Liver (tissue), 8 donors: ENCODE measurements at regions not wholly inside any gene's neighbourhood (a gene's known extent, or its start where the extent isn't known, plus 50 kb on each side); places are given as distances from the start of the nearest gene placed in this dataset.

Experiments used
- DNase-seq: peaks from one replicate; pipeline ENCODE4 v3.0.0-alpha.2; 2017; ENCODE audit warnings: low spot score
- H3K27ac ChIP-seq, 2 donors: one replicate each; pipeline ENCODE4 v1.7.0; 2013; ENCODE audit warnings: inconsistent platforms in 2 of 2, low read length in 2 of 2, control low read depth in 1 of 2, low read depth in 1 of 2, mild to moderate bottlenecking in 1 of 2
- H3K27me3 ChIP-seq, 4 donors: one replicate each; pipeline versions ENCODE4 v1.6.1 to v1.7.0; 2013; ENCODE audit warnings: low read length in 3 of 4, inconsistent platforms in 1 of 4, mild to moderate bottlenecking in 1 of 4, moderate library complexity in 1 of 4; ENCODE audit not compliant: control insufficient read depth in 4 of 4, insufficient read depth in 4 of 4
- H3K36me3 ChIP-seq, 4 donors: one replicate each; pipeline versions ENCODE4 v1.6.1 to v1.7.0; 2013; ENCODE audit warnings: low read length in 3 of 4, mild to moderate bottlenecking in 3 of 4, low read depth in 1 of 4, moderate library complexity in 1 of 4; ENCODE audit not compliant: control insufficient read depth in 4 of 4, insufficient read depth in 3 of 4
- H3K4me1 ChIP-seq, 4 donors: one replicate each; pipeline versions ENCODE4 v1.6.1 to v1.7.0; 2013; ENCODE audit warnings: low read length in 3 of 4, mild to moderate bottlenecking in 3 of 4, moderate library complexity in 1 of 4; ENCODE audit not compliant: control insufficient read depth in 4 of 4, insufficient read depth in 4 of 4
- H3K4me3 ChIP-seq, 3 donors: one replicate each; pipeline versions ENCODE4 v1.6.1 to v1.7.0; 2013; ENCODE audit warnings: low read length in 3 of 3, control low read depth in 1 of 3, low read depth in 1 of 3, mild to moderate bottlenecking in 1 of 3
- H3K9ac ChIP-seq, 2 donors: one replicate each; pipeline ENCODE4 v1.7.0; 2013; ENCODE audit warnings: low read length in 2 of 2, mild to moderate bottlenecking in 2 of 2, moderate library complexity in 2 of 2, control low read depth in 1 of 2, low read depth in 1 of 2
- H3K9me3 ChIP-seq, 4 donors: one replicate each; pipeline versions ENCODE4 v1.6.1 to v1.7.0; 2013; ENCODE audit warnings: low read length in 3 of 4; ENCODE audit not compliant: control insufficient read depth in 4 of 4
- ATF3 ChIP-seq: IDR thresholded peaks from 2 replicates; pipeline ENCODE4 v1.6.1; 2016; ENCODE audit warnings: antibody characterized with exemption
- CTCF ChIP-seq: fragments of 150-350 bp; IDR thresholded peaks from 2 replicates; pipeline ENCODE4 v1.5.1; 2017; ENCODE audit warnings: improper control_type of control experiment, low read depth, low read length; ENCODE audit not compliant: missing input control
- EGR1 ChIP-seq, 2 donors: IDR thresholded peaks; 2 replicates each; pipeline ENCODE4 v1.6.1; 2016 to 2018; ENCODE audit warnings: antibody characterized with exemption in 2 of 2, low read depth in 2 of 2
- FOXA2 ChIP-seq: IDR thresholded peaks from 2 replicates; pipeline ENCODE4 v1.6.1; 2016; ENCODE audit warnings: antibody characterized with exemption
- GABPA ChIP-seq, 2 donors: IDR thresholded peaks in 1 of 2; conservative IDR thresholded peaks in 1 of 2; 2 replicates each; pipeline ENCODE4 v1.6.1; 2016; ENCODE audit warnings: antibody characterized with exemption in 2 of 2, mild to moderate bottlenecking in 1 of 2, moderate library complexity in 1 of 2
- HNF4G ChIP-seq: IDR thresholded peaks from 2 replicates; pipeline ENCODE4 v1.6.1; 2016; ENCODE audit warnings: antibody characterized with exemption
- JUND ChIP-seq, 2 donors: IDR thresholded peaks; 2 replicates each; pipeline ENCODE4 v1.6.1; 2016; ENCODE audit warnings: antibody characterized with exemption in 2 of 2
- MAX ChIP-seq: IDR thresholded peaks from 2 replicates; pipeline ENCODE4 v1.6.1; 2016; ENCODE audit warnings: antibody characterized with exemption
- NR2F2 ChIP-seq: IDR thresholded peaks from 2 replicates; pipeline ENCODE4 v1.6.1; 2016; ENCODE audit warnings: antibody characterized with exemption
- RAD21 ChIP-seq, 2 donors: IDR thresholded peaks; 2 replicates each; pipeline ENCODE4 v1.6.1; 2016; ENCODE audit warnings: antibody characterized with exemption in 2 of 2, mild to moderate bottlenecking in 2 of 2
- REST ChIP-seq: IDR thresholded peaks from 2 replicates; pipeline ENCODE4 v1.6.1; 2016; ENCODE audit warnings: antibody characterized with exemption, mild to moderate bottlenecking
- RXRA ChIP-seq, 2 donors: IDR thresholded peaks; 2 replicates each; pipeline ENCODE4 v1.6.1; 2017 to 2018; ENCODE audit warnings: antibody characterized with exemption in 2 of 2, mild to moderate bottlenecking in 1 of 2
- SP1 ChIP-seq: IDR thresholded peaks from 2 replicates; pipeline ENCODE4 v1.6.1; 2018; ENCODE audit warnings: antibody characterized with exemption, mild to moderate bottlenecking
- YY1 ChIP-seq: IDR thresholded peaks from 2 replicates; pipeline ENCODE4 v1.6.1; 2016; ENCODE audit warnings: antibody characterized with exemption, mild to moderate bottlenecking
- ZBTB33 ChIP-seq: IDR thresholded peaks from 2 replicates; pipeline ENCODE4 v1.6.1; 2016; ENCODE audit warnings: antibody characterized with exemption
- WGBS: extraction: QIAGEN DNeasy Blood & Tissue Kit; methylation state at CpG from one replicate; pipeline ENCODE4 v1.1.7; 2013; 5-methylcytosine and 5-hydroxymethylcytosine counted together
- donor health status: healthy.
- donor health status: healthy.
- donor health status: healthy.
- donor health status: healthy.
- donor health status: healthy.

GRCh38 chr2:44101246-44101645 is 67.4 kb upstream of the PPM1B start:
- H3K9me3 ChIP-seq, result no peaks in the 10 kb centered on the region
- H3K27ac ChIP-seq, result no peak overlapping the region
- H3K9ac ChIP-seq, result no peak overlapping the region
- DNase-seq, result no peak
- 68% methylated on average over 1 of the region's 1 CpG for WGBS
- H3K36me3 ChIP-seq, result no peaks in the 10 kb centered on the region
- no peak for TF ChIP-seq JUND (IDR thresholded peaks at IDR 0.05)
- TF ChIP-seq CTCF, result no peak
- TF ChIP-seq RXRA (IDR thresholded peaks at IDR 0.05), result no peak
- TF ChIP-seq HNF4G, result no peak
- no peak for TF ChIP-seq GABPA (IDR thresholded peaks at IDR 0.05 in 1 of 2, conservative IDR thresholded peaks at IDR 0.05 in 1 of 2)
- TF ChIP-seq NR2F2, result no peak
- no peak for TF ChIP-seq YY1
- TF ChIP-seq REST, result no peak
- no peak overlapping the region for H3K4me3 ChIP-seq
- H3K27me3 ChIP-seq, result no peaks in the 10 kb centered on the region
- H3K4me1 ChIP-seq, result peaks cover 0 to 3% (median 1%) of the 10 kb centered on the region in 4 donors

- Histone ChIP-seq H3K9ac (no peak overlapping the region), H3K4me1 (peaks cover 0 to 3% (median 0%) of the 10 kb centered on the region in 4 donors), H3K4me3 (no peak overlapping the region), H3K27me3 (no peaks in the 10 kb centered on the region), H3K9me3 (no peaks in the 10 kb centered on the region), H3K27ac (no peak overlapping the region), H3K36me3 (no peaks in the 10 kb centered on the region)
- TF ChIP-seq FOXA2 (no peak), JUND (IDR thresholded peaks at IDR 0.05) (no peak), RAD21 (IDR thresholded peaks at IDR 0.05) (no peak)
- WGBS, result 78% methylated on average over 8 of the region's 8 CpGs
- no peak for DNase-seq
These were observed 65.7 kb upstream of the PPM1B start for GRCh38 chr2:44102790-44103562.

GRCh38 chr2:44103639-44104038 is 65.0 kb upstream of the PPM1B start:
- Histone ChIP-seq H3K27ac (no peak overlapping the region), H3K4me1 (peaks cover 0 to 3% (median 0%) of the 10 kb centered on the region in 4 donors), H3K27me3 (no peaks in the 10 kb centered on the region), H3K4me3 (no peak overlapping the region), H3K9me3 (no peaks in the 10 kb centered on the region), H3K36me3 (no peaks in the 10 kb centered on the region), H3K9ac (no peak overlapping the region)
- 80% methylated on average over 6 of the region's 6 CpGs for WGBS
- DNase-seq, result no peak
- TF ChIP-seq EGR1 (IDR thresholded peaks at IDR 0.05; ENCODE audit: low read depth in 2 of 2), result no peak
- no peak for TF ChIP-seq MAX
- TF ChIP-seq ZBTB33, result no peak
- TF ChIP-seq CTCF, result no peak
- TF ChIP-seq SP1, result no peak
- TF ChIP-seq HNF4G, result no peak
- TF ChIP-seq ATF3, result no peak
- no peak for TF ChIP-seq RXRA (IDR thresholded peaks at IDR 0.05)
